Smooth muscle cell (in vitro differentiated cells): ENCODE measurements at regions not wholly inside any gene's neighbourhood (a gene's known extent, or its start where the extent isn't known, plus 50 kb on each side); places are given as distances from the start of the nearest gene placed in this dataset.
"Not testable (repeated sequence)": the region's sequence is repeated elsewhere in the genome, so short reads cannot be mapped to it uniquely, and the experiment has no call there.

Experiments
- DNase-seq: peaks from one replicate; lab custom pipeline; 2025; ENCODE audit not compliant: unreplicated experiment; lab: John Stamatoyannopoulos, UW
- H2AFZ ChIP-seq: fragments of 200-600 bp; sonication (generic); 2 replicates; pipeline ENCODE4 v1.6.0; 2016; ENCODE audit warnings: antibody characterized with exemption, low read depth, mild to moderate bottlenecking
- H3F3A ChIP-seq: fragments of 200-600 bp; sonication (generic); 2 replicates; pipeline ENCODE4 v1.6.0; 2017; ENCODE audit warnings: antibody characterized with exemption, low read depth
- H3K27ac ChIP-seq: fragments of 200-600 bp; sonication (generic); 2 replicates; pipeline ENCODE4 v1.5.1; 2016; ENCODE audit warnings: low read depth, mild to moderate bottlenecking
- H3K27me3 ChIP-seq: fragments of 200-600 bp; sonication (generic); 2 replicates; pipeline ENCODE4 v1.6.1; 2016; ENCODE audit warnings: low read depth, mild to moderate bottlenecking
- H3K36me3 ChIP-seq: fragments of 200-600 bp; sonication (generic); 2 replicates; pipeline ENCODE4 v1.5.1; 2016; ENCODE audit warnings: low read depth
- H3K4me1 ChIP-seq: fragments of 200-600 bp; sonication (generic); 2 replicates; pipeline ENCODE4 v1.5.1; 2016; ENCODE audit warnings: low read depth
- H3K4me2 ChIP-seq: fragments of 200-600 bp; sonication (generic); 2 replicates; pipeline ENCODE4 v1.6.0; 2016; ENCODE audit warnings: mild to moderate bottlenecking
- H3K4me3 ChIP-seq: fragments of 200-600 bp; sonication (generic); 2 replicates; pipeline ENCODE4 v1.5.1; 2016; ENCODE audit warnings: mild to moderate bottlenecking
- H3K79me2 ChIP-seq: fragments of 200-600 bp; sonication (generic); 2 replicates; pipeline ENCODE4 v1.6.0; 2016; ENCODE audit warnings: low read depth, mild to moderate bottlenecking
- H3K9ac ChIP-seq: fragments of 200-600 bp; sonication (generic); 2 replicates; pipeline ENCODE4 v1.6.0; 2016; ENCODE audit warnings: low read depth
- H3K9me3 ChIP-seq: fragments of 200-600 bp; sonication (generic); replicated peaks from 2 replicates; pipeline ENCODE4 v1.5.1; 2016; ENCODE audit warnings: low read depth
- H4K20me1 ChIP-seq: fragments of 200-600 bp; sonication (generic); 2 replicates; pipeline ENCODE4 v1.6.0; 2016; ENCODE audit warnings: low read depth
- CTCF ChIP-seq: fragments of 200-600 bp; sonication (generic); IDR thresholded peaks from 2 replicates; pipeline ENCODE4 v1.5.1; 2017; ENCODE audit warnings: borderline replicate concordance, mild to moderate bottlenecking, antibody characterized with exemption; ENCODE audit not compliant: insufficient read depth, poor library complexity, severe bottlenecking
- WGBS: methylation state at CpG from one replicate; pipeline ENCODE4 v1.1.7; 2016; ENCODE audit warnings: low lambda C conversion rate; 5-methylcytosine and 5-hydroxymethylcytosine counted together

DNA sequence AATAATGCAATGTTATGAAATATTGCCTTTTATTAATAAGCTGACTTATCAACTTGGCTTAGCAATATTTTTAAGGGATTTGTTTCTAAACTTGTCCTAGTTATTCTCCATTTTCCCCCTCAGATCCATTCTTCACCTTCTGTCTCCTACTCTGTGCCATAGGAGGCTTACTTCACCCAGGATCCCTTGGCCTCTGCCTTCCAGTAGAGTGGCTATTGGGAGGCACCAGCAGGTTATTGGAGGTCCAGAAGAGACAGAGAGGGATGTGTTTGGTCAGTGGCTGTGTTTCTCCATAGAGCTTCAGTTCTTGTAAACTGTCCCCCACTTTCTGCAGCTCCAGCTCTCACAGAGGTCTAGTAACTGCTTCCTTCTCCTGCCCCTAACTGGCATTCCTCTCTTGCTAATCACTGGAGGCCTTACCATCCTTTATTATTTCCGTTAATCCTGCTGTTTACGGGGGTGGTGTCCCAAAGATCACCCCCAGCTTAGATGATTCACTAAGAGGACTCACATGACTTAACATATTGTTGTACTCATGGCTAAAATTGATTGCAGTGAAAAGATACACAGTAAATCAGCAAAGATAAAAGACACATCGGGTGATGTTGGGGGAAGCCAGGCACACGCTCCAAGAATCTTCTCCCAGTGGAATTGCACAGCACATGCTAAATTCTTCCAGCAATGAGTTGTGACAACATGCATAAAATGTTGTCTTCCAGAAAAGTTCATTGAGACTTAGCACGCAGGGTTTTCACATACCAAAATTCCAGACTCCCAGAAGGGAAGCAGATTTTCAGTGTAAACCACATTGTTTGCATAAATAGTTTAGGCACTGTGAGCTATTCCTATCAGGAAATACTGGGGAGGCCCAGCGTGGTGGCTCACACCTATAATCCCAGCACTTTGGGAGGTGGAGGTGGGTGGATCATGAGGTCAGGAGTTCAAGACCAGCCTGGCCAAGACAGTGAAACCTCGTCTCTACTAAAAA lies 67.5 kb downstream of the RPL22L1 start:
- H3K9ac ChIP-seq = peak overlapping the region; percentile 36
- TF ChIP-seq CTCF = no peak
- DNase-seq = no peak
- H2AFZ ChIP-seq = no peak overlapping the region
- peaks cover 6% of the 10 kb centered on the region for H3F3A ChIP-seq
- peak overlapping the region; percentile 77 for H3K27ac ChIP-seq
- no peaks in the 10 kb centered on the region for H4K20me1 ChIP-seq
- H3K9me3 ChIP-seq = no peaks in the 10 kb centered on the region
- H3K27me3 ChIP-seq = no peaks in the 10 kb centered on the region
- WGBS = 8% methylated on average over 7 of the region's 7 CpGs
- H3K4me1 ChIP-seq = no peaks in the 10 kb centered on the region
- no peaks in the 10 kb centered on the region for H3K36me3 ChIP-seq
- H3K79me2 ChIP-seq = no peaks in the 10 kb centered on the region
- peak overlapping the region; percentile 48 for H3K4me2 ChIP-seq
- H3K4me3 ChIP-seq = no peak overlapping the region

DNA sequence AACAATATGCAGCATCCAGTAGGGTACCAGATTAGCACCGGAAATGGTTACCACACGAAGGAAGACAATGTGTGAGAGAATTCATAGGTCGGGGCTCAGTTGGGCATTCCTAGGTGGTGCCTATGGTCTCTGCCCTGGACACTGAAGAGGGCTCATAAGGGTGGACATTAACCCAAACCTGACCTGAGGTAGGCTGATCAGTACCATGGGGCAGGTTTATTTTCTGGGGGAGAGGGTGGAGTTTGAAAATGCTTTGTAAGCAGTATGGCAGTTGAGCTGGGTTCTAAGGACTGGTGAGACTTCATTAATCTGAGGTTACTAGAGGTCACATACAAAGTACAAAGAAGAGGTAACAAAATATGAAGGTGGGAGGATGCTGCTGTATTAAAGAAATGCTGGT lies 68.4 kb downstream of the RPL22L1 start:
- no peak for DNase-seq
- Histone ChIP-seq H3K4me2 (no peak overlapping the region), H2AFZ (no peak overlapping the region), H3K4me3 (no peak overlapping the region), H4K20me1 (no peaks in the 10 kb centered on the region), H3K9ac (no peak overlapping the region), H3F3A (peaks cover 6% of the 10 kb centered on the region), H3K4me1 (no peaks in the 10 kb centered on the region), H3K27ac (peak overlapping the region; percentile 77), H3K9me3 (no peaks in the 10 kb centered on the region), H3K36me3 (no peaks in the 10 kb centered on the region), H3K27me3 (no peaks in the 10 kb centered on the region), H3K79me2 (no peaks in the 10 kb centered on the region)
- WGBS = 99% methylated on average over 3 of the region's 3 CpGs
- no peak for TF ChIP-seq CTCF

- not testable (repeated sequence) for H4K20me1 ChIP-seq, H3K4me1 ChIP-seq, H3K27me3 ChIP-seq, H3F3A ChIP-seq, H3K4me2 ChIP-seq, H3K9me3 ChIP-seq, DNase-seq, H3K36me3 ChIP-seq, H3K9ac ChIP-seq, H3K79me2 ChIP-seq, H3K4me3 ChIP-seq, H3K27ac ChIP-seq, H2AFZ ChIP-seq
- WGBS = 96% methylated on average over 4 of the region's 4 CpGs
These were observed 69.7 kb downstream of the RPL22L1 start for GRCh38 chr3:170800275-170800674.

DNA sequence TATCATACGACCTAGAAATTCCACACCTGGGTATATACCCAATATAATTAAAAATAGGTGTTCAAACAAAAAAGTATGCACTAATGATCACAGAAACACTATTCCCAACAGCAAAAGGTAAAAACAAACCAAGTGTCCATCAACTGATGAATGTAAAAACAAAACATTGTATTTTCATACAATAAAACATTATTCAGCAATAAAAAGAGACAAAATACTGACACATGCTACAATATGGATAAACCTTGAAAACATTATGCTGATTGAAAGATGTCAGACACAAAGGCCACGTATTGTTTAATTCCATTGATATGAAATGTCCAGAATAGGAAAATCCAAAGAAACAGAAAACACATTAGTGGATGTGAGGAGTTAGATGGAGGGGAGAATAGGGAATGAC lies 71.0 kb downstream of the RPL22L1 start:
- Histone ChIP-seq H3K4me3 (no peak overlapping the region), H3K79me2 (no peaks in the 10 kb centered on the region), H3K4me1 (no peaks in the 10 kb centered on the region), H3F3A (peaks cover 6% of the 10 kb centered on the region), H3K4me2 (no peak overlapping the region), H3K27ac (no peak overlapping the region), H3K27me3 (no peaks in the 10 kb centered on the region), H3K9ac (no peak overlapping the region), H3K36me3 (no peaks in the 10 kb centered on the region), H2AFZ (no peak overlapping the region), H4K20me1 (no peaks in the 10 kb centered on the region), H3K9me3 (no peaks in the 10 kb centered on the region)
- no peak for DNase-seq
- 93% methylated on average over 2 of the region's 2 CpGs for WGBS
- no peak for TF ChIP-seq CTCF
